OCI-M1 (cell line): ENCODE measurements at regions not wholly inside any gene's neighbourhood (a gene's known extent, or its start where the extent isn't known, plus 50 kb on each side); places are given as distances from the start of the nearest gene placed in this dataset.
"Not testable (repeated sequence)": the region's sequence is repeated elsewhere in the genome, so short reads cannot be mapped to it uniquely, and the experiment has no call there.

Experiments used
- DNase-seq: peaks from one replicate; lab custom pipeline; 2025; lab: John Stamatoyannopoulos, UW

- no peak for DNase-seq
These were observed 159.8 kb upstream of the CDH4 start for GRCh38 chr20:61092251-61092650.

DNA sequence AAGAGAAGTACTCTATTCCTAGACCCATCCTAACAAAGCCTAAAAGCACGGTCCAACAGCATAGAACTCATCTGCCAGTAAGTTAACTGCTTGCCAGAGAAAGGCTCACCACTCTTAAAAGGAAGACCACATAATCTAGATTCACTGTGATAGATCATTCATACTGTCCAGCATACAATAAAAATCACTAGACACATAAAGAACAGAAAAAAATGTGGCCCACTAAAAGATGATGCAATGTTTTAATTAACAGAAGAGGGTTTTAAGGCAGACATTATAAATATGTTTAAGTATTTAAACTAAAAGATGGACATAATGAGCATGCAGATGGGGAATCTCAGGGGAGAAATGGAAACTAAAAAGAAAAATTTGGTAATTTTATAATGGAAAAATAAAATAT lies 157.5 kb upstream of the CDH4 start:
- no peak for DNase-seq

- no peak for DNase-seq
These were observed 155.6 kb upstream of the CDH4 start for GRCh38 chr20:61096463-61096862.

DNA sequence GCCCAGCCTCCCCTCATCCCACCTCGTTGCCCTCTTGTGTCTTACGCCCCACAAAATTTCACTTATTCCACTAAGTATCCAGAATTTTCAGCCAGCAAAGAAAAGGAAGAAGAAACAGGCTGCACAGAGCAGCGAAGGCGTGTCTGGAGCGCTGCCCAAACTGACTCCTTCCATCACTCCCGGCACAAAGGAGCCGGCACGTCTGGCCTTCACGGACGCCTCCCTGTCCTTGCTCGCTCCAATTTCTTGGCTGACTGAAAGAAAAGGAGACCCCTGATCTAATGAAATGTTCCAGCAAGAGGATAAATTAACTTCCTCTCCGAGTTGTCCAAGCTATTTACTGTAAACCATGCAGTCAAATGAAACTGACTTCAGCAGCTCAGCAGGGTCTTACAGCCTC lies 152.3 kb upstream of the CDH4 start:
- DNase-seq = no peak

DNA sequence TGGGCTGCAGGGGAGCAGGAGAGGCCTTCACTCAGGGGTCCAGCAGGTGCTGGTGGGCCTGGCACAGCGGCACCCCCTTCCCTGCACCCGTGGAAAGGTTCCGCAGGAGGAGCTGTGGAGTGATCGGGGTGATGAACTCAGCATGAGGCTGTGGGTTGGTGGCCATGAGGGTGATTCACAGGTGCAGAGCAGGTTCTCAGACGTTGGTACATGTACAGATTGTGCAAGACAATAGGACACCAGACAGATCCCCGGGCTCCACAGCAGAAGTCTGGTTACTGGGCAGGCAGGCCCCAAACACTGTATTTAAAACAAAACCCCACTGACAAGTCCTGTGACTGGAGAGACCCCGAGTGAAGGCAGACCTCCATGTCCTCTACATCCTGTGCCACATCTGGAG lies 151.6 kb upstream of the CDH4 start:
- DNase-seq = no peak

DNA sequence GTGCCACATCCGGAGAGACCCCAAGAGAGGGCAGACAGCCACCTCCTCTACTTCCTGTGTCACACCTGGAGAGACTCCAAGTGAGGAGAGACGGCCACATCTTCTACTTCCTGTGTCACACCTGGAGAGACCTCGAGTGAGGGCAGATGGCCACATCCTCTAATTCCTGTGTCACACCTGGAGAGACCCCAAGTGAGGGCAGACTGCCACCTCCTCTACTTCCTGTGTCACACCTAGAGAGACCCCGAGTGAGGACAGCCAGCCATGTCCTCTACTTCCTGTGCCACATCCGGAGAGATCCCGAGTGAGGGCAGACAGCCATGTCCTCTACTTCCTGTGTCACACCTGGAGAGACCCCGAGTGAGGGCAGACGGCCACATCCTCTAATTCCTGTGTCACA lies 150.7 kb upstream of the CDH4 start:
- DNase-seq = not testable (repeated sequence)

DNA sequence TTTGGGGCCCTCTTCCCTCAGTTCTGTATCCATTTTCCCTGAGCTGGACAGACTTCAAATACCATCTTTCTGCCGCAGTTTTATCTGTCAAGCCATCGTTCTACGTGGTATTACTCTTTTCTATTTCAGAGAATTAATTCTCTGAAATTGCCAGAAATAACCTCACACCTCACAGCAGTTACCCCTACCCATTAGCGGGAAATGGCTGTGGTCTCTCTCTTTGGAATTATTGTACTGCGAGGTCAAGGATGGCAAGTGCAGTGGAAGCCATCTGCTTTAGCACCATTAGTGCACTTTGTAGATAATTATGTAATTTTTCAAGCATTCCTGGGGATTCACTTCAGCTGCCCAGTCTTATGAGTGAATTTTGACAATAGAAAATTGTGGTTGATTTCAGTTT lies 147.8 kb upstream of the CDH4 start:
- DNase-seq = no peak

DNA sequence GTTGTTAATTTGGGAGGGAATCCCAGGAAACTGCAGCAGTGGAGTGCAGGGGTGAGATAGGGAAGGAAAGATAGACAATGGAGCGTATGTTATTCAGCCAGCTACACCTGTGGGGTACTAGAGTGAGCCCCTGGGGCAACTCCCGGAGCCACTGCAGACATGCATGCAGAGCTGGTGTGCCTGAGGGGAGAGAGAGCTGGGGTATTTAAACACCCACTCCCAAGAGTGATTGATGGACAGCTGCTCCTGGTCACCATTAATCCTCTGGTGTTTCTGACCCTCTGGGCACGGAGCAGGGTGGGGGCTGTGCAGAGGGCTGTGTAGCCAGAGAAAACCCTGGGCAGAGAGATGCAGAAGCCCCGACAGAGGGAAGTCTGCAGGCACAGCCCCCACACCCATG lies 146.7 kb upstream of the CDH4 start:
- no peak for DNase-seq

GRCh38 chr20:61106438-61106837 lies 145.6 kb upstream of the CDH4 start:
- no peak for DNase-seq

- no peak for DNase-seq
These were observed 142.7 kb upstream of the CDH4 start for GRCh38 chr20:61109221-61109805.

DNA sequence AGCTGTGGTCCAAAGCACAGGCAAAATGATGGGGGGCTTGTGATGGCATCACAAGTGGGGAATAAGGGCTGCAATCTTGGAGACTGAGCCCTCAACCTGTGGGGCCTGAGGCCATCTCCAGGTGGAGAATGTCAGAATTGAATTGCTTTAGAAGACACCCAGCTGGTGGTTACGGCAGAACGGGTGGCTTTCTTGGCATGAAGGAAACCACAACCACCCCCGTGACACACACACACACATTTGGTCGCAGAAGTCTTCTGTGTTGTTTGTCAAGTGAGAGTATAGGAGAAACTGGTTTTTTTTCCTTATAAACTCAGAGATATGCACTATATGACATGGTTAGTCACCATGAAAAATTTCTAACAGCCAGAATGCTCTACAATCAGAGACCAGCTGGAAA lies 139.5 kb upstream of the CDH4 start:
- DNase-seq = no peak

- no peak for DNase-seq
These were observed 138.3 kb upstream of the CDH4 start for GRCh38 chr20:61113731-61114130.

- DNase-seq = no peak
These were observed 137.4 kb upstream of the CDH4 start for GRCh38 chr20:61114493-61115175.

DNA sequence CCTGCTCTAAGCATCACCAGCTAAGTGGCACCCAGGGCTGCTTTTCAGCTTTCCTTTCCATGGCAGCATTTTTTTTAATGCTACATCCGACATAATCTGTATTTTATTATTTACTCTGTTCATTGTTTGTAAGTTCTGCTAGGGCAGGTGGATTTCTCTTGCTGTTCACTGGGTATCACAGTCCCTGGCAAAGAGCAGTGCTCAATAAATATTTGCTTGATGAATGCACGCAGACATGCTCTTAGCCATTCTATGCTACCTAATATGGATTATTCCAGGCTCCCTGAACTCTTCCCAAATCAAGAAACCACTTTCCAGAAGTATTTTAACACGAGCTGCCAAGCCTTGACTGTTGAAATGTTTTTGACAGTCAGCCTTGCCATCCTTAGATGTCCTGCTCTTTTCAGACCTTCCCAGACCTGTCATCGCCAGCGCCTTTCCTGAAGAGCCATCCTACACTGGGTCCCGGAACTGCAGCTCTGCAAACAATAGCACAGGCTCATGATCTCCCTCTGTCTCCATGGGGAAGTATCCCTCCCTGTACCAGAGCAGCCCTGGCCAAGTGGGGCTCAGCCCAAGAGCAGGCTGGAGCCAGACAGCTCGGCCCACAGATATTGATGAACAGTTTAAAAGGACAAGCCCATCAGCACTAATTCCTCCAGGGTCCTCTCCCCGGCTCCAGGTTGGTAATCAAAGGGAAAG lies 136.5 kb upstream of the CDH4 start:
- no peak for DNase-seq

DNA sequence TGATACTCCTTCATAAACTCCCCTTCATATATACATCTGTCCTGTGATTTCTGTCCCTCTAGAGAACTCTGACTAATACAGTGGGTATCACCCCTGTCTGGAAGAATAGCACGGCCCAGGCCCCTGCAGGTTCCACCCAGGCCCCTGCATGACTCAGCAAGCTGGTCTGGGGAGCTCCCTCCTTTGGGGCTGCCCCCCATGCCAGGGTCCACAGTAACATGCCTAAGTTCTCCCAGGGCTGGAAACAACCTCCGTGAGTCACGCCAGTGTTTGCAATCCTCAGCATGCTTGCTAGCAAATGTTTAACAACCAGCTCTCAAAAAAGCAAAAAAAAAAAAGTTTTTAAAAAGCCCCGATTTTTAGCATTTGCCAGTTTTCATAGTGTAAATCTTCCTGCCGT lies 134.3 kb upstream of the CDH4 start:
- no peak for DNase-seq

DNA sequence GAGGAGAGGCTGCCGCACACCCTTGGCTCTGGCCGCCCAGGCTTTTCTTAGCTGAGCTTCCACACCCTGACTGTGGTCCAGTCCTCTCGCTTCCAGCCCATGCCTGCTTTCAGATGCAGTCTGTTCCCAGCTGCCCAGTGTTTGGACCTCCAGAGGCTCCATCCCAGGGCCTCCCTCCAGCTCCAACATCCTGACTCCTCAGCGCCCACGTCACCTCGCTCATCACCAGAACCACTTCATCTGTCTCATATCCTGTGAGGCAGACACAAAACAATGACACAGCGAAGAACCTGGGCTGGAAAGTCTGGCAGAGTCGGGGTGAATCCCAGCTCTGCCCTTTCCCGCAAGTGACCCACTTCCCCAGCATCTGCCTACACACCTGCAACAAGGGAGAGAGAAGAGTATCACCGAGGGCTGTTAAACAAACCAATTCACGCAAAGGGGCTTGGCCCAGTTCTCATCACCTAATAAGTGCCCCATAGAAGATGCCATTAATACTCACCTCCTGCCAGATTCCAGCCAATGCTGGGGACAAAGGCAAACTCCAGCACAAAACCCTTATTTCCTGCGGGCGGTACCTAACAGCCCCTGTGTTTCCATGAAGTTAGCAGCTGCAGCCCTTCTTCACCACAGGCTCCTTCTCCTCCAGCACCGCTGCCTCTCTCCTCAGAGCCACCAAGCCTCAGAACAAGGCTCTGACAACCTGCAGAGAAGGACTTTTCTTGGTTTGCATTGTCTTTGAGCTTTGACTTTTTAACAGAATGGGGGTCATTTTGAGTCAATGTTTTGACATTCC lies 133.4 kb upstream of the CDH4 start:
- DNase-seq = no peak

GRCh38 chr20:61119273-61119672 lies 132.8 kb upstream of the CDH4 start:
- no peak for DNase-seq

GRCh38 chr20:61119794-61120410 lies 132.2 kb upstream of the CDH4 start:
- no peak for DNase-seq

DNA sequence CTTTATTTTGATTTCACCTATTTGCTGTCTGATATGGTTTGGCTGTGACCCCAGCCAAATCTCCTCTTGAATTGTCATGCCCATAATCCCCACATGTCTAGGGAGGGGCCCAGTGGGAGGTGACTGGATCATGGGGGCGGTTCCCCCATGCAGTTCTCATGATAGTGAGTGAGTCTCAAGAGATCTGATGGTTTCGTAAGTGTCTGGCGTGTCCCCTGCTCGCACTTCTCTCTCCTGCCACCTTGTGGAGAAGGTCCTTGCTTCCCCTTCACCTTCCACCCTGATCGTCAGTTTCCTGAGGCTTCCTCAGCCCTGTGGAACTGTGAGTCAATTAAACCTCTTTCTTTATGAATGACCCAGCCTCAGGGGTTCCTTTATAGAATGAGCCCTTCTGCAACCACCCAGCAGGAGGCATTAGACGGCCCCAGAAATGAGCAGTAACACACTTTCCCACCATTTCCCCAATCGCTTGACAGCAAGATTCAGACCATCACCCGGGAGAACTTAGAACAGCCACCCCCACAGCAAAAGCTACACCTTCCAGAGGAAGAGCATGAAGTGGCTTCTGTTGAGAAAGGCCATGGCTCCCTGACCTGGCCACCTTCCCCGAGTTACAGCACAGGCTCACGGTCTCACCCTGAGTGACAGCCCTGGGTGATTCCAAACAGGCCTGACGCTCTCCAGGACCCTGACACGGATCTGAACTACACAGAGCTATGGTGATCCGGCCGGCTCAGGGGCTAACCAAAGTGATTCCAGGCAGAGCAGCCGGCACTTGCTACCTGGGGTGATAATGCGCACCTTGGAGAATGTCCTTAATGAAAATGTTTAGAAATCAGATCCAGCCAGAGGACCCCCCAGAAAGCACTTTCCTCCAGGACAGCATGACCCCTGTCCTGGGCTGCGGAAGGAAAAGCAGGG lies 131.2 kb upstream of the CDH4 start:
- DNase-seq = peak; percentile 63

DNA sequence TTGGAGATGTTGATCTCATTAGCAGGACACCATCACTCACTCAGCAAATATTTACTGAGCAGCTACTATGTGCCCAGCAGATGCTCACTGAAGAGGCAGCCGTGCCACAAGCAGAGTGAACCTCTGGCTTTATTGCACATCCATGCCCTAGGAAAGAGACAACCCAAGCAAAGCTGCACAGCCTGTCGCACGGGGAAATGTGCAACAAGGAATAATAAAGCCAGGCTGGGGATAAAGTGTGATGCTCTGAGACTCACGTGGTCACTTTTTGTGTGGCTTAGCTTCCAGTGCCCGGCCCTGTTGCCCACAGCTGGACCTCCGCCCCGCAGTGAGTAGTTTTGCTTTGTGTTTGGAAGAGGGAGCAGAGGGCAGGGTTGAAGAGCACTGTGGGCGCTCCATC lies 130.4 kb upstream of the CDH4 start:
- DNase-seq = no peak

DNA sequence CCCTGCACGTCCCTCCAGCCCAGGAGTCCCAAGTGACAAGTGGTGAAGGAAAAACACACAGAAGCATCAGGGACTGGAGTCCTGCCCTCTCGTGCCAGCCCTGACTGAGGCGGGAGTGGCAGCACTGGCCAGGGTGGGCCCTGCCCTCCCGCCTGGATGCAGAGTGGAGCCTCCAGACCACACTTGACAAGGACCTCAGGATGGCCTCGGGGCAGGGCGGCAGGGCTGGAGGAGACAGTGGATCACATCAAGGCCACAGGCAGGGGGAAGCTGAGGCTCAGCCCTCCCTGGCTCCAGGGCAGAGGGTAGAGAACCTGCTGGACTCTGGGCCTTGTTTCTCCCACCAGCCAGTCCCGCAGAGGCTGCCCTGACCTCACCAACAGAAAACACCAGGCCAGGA lies 128.8 kb upstream of the CDH4 start:
- DNase-seq = no peak
